HG02852 (cell line): ENCODE measurements at regions not wholly inside any gene's neighbourhood (a gene's known extent, or its start where the extent isn't known, plus 50 kb on each side); places are given as distances from the start of the nearest gene placed in this dataset.

Experiments used
- ATAC-seq: cut with Tn5 transposase; IDR thresholded peaks from one replicate; pipeline ENCODE4 v1.9.1; 2021; ENCODE audit warnings: mild to moderate bottlenecking, moderate library complexity; ENCODE audit not compliant: unreplicated experiment

DNA sequence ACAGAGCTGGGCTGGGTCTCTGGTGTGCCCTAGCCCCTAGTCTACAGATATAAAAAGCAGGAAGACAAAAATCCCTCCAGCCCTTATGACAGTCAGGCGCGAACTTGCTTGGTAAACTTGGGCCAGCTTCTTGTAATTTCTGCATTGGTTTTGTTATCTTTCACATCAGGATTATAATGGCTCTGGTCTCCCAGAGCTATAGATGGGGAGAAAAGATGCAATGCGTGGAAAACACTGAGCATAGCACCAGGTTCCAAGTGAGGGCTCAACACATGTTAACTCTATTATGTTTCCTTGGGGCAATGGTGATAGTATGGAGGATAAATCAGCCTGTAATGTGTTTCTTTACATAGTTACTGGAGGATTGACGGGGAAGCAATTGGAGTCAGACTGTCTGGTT lies 246.8 kb upstream of the KCNG1 start:
- ATAC-seq = no peak

DNA sequence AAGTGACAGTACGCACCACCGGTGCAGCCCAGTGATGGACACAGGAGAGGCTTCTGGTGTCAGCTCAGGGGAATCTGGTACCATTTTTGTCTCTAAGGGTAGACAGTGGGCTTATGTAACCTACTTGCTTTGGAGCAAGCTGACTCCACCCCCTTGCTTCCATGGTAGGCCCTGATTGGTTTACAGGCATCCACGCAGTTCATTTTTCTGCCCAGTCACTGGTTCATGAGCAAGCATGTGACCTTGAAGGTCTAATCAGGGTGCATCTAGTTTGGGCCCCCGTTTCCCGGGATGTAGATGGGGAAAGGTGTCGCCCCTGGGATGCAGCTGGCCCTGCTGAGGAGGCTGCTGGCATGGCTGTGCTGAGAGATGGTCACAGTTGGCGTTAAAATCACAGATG lies 244.8 kb upstream of the KCNG1 start:
- no peak for ATAC-seq

DNA sequence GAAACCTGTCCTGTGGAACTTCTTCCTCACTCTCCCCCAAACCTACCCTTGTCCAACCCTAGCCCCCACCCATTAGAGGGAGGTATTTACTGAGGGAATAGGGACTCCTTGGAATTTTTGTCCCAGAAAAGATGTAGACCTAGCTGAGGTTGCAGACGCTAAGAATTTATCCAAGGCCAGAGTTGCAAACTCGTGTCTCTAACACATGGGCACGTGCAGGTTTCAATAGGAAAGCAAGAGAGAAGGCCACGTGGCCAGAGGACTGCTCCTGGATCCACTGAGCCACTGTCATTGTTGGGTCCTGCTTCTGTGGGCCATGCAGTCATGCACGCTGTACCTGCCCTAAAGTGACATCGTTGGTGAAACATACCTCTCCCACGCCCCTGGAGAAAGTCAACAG lies 243.4 kb upstream of the KCNG1 start:
- no peak for ATAC-seq

DNA sequence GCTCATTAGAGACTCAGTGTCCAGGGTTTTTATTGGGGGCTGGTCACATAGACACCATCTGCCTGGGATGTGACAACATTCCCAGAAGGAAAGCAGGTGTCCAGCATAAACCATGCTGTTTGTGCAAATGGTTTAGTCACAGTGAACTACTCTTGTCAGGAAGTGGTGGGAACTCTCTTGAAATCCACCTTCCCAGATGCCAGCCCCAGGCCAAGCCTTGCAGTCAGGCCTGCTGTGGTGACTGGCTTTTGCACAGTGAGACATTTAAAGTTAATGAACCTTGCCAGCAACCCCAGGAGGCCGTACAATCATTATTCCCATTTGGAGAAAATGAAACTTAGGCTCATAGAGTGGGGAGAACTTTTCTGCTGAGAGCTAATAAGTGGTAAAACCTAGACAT lies 242.5 kb upstream of the KCNG1 start:
- no peak for ATAC-seq

DNA sequence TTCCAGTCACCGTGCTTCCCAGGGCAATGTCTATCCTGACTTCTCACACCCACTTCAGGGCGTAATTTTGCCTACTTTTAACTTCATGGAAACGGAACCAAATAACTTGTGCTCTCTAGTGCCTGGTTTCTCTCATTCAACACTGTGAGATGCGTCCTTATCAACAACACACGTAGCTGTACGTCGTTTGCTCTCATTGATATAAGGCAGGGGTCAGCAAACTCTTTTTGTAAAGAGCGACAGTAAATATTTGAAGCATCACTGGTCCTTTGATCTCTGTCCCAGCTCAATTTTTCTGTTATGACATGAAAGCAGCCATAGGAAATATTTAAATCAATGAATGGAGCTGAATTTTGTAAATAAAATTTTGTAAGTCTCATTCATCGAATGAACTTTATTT lies 239.3 kb upstream of the KCNG1 start:
- ATAC-seq = no peak

DNA sequence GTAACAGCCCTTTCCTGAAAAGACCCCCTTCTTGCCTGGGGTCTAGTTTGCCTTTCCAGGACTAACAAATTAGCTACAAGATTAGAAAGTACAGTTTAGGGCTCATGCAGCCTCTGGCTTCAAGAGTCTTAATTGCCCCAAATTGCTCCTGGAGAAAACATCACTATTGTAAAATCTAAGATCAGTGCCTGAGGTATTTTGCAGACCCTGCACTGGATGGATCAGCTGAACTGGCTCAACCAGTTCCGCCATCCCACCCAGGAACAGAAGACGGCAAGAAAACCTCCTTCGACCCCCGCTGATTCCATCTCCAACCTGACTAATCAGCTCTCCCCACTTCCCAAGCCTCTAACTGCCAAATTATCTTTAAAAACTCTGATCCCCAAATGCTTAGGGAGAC lies 236.5 kb upstream of the KCNG1 start:
- ATAC-seq = no peak

DNA sequence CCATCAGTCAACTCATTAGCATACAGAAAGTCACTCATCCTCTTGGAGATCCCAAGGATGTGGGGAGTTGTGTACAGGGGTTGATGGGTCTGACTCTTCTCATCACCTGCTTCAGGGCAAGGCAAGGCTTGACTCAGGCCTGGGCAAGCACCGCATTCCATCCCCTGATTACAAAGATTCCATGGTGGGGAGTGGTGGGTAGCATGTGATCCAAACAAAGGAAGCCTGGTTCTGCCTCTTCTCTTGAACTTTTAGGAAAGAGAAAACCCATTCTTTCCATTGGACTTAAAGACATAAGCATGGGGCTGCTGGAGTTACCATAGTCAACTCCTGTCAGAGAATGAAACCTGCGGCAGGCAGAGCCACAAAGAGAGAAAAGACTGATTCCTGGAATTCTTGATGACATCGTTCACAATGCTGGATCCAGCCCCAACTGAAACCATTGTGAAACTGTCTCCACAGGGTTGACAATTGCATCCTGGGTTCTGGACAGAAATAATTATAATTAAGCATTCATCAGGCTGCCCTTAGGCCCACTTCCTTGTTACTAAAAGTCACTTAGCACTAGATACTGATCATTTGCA lies 235.8 kb upstream of the KCNG1 start:
- ATAC-seq = no peak

DNA sequence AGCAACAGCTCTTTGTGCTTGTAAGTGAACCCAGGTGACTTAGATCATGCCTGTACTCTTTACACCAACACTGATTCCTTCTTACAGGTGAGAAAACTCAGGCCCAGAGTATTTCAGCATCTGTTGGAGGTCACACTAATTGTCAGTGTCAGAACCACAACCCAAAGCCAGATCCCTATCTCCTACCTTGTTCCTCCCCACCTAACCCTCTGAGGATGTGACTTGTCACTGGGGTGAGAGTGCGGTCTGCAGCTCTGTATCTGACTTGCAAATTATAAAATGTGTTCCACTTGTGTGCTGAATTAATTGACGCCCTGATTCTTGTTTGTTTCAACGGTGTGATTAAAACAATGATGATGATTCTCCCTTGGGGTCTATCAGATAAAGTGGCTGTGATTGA lies 232.5 kb upstream of the KCNG1 start:
- no peak for ATAC-seq

DNA sequence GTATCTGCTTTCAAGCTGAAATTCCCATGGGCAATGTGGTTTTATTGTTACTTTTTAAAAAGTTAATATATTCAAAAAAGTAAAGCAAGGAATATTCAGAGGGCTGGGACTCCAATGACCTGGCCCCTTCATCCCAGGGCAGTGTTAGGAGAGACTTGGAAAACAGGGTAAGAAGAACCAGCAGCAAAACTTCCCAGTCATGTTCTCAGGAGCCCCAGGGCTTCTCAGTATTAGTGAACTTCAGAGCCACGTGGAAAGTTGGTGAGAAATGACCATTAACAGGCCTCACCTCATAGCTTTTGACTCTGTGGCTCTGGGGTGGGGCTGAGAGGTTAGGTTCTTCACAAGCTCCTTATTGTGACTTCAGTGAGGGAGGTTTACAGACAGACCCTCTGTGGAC lies 230.4 kb upstream of the KCNG1 start:
- ATAC-seq = no peak

DNA sequence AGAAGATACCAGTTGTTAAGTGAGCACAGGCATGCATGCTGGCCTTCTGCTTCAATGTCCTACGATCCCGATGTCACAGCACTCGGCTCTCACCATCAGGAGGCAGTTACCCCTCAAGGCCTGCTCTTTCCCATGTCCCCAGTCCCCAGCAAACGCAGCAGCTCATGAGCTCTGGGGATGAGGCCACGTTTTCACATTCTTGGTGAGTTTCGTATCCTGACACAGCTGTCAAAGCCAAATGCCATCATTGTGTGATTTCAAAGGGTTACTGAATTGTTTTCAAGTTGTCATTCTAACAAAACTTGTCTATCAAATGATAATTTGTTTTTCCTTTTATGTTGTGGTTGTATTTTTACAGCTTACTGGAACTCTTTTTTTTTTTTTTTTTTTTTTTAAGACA lies 226.9 kb upstream of the KCNG1 start:
- ATAC-seq = no peak

DNA sequence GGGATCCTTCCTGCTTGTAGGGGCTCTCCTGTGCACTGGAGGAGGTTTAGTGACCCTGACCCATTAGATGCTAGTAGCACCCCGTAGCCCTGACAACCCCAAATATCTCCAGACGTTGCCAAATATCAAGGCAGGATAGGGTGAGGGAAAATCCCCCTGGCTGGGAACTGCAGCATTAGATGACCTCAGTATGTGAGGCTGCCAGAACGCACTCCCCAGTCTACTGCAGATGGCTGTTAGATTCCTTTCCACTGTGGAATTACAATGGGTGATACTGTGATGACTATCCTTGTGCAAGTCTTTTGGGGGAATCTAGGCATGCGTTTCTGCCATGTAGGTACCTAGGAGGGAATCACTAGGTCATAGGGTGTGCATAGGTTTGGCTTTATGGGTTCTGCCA lies 226.3 kb upstream of the KCNG1 start:
- ATAC-seq = no peak

DNA sequence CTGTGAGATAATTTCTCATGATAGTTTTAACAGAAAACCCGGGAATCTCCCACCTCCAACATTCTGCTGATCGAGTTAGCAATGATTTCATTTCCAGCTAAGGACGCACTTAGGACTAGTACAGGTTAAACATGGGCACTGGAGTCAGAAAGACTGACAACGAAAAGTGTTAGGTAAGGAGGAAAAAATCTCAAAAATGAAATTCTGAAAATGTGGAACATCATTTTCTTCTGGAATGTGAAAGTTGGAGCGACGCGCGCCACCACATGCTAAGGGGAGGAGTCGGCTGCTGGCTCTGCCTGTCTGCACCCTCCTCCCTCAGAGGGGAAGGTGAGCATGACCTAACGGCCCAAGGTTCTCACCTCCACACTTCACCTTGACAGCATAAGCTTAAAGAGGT lies 221.6 kb upstream of the KCNG1 start:
- no peak for ATAC-seq

DNA sequence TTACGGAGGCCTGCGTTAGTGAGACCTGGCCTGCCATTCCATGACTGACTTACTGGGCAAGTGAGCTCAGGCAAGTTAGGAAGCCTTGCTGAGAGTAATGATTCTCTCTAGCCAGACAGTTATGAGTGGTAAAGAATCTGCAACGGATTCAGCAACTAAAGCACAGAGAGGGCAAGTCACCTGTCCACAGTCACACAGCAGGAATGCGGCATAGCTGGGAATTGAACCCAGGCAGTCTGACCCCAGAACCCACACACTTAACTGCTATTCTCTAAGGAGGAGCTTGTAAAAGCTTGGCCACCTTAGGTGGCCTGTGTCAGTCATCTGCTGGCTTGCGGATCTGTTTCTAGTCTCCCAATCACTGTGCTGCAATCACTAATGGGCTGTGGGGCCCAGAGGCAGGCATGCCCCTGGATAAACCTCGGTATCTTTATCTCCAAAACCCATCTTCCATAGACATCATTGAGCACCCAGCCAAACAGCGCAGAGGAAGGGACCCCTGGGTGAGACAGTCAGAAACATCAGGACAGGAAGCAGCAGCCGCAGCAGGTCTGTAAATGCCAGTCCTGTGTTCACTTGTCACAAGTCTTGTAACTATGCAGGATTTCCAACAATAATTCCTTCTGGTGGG lies 215.9 kb upstream of the KCNG1 start:
- no peak for ATAC-seq

DNA sequence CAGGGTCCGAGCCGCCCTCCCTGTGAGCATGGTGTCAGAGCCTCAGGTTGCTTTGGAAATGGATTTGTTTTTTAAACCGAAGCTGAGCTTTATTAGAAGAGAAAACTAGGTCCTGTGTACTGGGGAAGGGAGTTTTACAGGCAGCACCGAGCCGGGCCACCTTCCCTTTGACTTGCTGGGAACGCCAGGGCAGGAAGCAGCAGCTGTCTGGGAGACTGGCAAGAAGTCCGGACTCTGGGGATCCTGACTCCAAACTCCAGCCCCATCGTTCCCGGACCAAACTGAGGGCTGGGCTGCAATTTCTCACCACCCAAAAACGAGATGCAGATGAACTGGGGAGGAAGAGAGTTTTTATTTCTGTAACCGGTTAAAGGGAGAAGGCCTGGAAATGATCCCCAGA lies 214.9 kb upstream of the KCNG1 start:
- ATAC-seq = no peak

DNA sequence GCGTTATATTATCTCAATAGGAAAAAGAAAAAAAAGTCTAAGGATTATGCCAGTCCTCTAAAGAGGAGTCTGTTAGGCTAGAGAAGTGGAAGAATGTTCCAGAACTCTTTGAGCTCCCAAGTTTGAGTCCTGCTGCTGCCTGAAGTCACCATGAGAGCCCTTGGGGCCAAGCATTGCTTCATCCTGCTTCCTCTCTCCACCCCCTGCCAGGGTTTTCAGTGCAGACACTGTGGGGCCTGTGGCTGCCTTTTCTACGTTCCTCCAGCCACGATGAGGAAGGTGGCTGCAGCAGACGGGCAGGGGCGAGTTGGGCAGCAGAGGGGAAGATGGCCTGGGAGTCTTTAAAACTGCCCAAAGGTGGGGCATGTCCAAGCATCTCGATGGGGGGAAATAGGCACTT lies 214.4 kb upstream of the KCNG1 start:
- ATAC-seq = no peak

DNA sequence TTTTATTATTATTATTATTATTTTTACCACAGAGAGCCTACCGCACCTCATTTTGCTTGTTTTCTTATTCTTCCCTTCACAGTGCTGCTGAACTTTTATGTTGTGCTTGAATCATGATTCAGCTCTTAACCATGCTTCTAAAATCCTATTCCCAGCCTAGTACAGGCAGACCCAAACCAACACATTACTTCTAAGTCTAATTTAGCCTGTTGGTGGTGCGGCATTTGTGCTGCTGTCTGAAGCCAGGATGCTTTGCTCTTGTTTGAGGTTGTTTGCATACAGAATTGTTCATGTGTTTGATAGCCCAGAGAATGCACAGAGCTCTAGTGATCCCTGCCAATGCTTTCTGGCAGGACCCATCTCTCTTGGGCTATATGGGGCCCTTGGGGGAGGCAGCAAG lies 213.5 kb upstream of the KCNG1 start:
- no peak for ATAC-seq

DNA sequence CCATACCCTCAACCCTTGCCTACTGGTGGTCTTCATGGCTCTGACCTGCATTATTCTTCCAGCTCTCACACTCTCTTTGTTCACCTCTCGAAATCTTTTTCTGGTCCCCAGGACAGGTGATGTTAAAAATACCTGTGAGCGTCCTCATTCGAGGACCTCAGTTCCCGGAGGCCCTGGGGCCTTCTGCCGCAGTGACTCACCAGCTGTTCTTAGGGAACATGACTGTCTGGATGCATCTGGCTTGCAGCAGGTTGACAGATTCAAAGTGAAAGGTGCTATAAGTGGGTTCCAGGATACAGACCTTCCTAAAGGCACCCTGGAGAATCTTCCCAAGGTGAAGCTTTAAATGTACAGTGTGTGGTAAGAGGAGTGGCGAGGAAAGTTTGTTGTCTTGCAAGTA lies 210.4 kb upstream of the KCNG1 start:
- no peak for ATAC-seq

DNA sequence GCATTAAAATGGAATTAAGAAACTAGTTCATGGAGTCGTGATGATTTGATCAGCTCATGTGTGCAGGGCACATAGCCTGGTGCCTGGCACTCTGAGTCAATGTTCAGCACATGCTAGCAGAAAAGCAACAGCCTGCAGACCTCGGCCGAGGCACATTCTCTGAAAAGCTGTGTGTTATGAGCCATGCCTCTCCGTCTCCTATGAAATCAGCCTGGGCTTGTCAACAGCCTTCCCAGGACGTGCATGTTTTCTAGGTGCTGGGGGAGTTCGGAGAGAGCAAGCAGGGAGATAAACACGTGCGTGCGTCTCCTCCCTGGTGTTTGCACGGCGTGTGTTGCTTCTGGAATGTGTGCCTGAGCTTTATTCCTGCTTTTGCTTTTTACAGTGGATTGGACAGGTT lies 207.8 kb upstream of the KCNG1 start:
- no peak for ATAC-seq

DNA sequence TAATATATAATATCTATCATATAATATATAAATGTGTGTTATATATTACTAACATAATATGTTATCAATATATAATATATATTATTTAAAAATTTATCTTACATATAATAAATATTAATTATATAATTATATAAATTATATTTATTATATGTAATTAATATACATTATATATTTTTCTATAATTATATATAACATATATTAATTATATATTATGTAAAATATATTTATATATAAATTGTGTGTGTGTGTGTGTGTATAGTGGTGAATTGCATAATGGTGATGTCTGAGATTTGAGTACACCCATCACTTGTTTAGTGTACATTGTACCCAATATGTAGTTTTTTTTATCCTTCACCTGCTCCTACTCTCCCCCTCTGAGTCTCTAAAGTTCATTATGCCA lies 205.9 kb upstream of the KCNG1 start:
- ATAC-seq = no peak

DNA sequence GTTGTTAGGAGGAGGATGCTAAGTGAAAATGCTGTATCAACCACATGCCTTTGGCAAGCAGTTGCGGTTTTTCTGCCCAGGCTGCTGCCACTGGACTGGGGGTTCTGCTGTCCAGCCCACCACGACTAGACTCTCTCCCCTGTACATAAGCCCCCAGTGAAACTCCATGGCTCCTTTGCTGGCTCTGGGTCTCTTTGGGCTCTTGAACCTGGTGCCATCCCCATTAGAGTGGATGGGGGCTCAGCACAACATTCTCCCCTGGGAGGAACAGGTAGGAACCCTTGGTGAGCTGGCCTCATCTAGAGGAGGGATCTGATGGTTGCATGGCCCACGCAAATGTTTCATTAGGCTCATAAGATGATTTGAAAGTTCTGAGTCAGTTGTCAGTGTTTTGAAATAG lies 204.8 kb upstream of the KCNG1 start:
- no peak for ATAC-seq

DNA sequence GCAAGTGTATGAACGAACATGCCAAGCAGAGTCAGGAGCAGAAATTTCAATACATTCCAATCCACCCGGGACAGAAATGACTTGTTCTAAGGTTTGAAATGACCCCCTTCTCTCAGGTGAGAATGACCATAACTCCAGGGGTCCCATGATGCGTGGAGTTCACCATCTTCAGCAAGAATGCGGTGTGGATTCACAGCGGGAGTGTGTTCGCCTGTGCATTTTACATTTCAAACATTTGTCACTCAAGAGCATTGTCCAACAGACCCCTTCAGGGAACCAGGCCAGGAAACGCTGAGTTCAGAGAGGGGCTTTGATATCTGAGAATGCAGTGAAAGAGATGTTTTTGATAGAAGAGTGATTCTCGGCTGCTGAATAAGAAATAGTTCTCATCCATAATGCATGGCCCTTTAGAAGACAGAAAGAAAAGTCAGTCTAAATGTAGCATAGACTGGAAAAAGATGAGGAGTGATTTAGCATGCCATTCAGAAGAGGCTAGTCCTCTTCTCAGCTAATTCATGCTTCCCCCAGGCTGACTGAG lies 200.3 kb upstream of the KCNG1 start:
- no peak for ATAC-seq

DNA sequence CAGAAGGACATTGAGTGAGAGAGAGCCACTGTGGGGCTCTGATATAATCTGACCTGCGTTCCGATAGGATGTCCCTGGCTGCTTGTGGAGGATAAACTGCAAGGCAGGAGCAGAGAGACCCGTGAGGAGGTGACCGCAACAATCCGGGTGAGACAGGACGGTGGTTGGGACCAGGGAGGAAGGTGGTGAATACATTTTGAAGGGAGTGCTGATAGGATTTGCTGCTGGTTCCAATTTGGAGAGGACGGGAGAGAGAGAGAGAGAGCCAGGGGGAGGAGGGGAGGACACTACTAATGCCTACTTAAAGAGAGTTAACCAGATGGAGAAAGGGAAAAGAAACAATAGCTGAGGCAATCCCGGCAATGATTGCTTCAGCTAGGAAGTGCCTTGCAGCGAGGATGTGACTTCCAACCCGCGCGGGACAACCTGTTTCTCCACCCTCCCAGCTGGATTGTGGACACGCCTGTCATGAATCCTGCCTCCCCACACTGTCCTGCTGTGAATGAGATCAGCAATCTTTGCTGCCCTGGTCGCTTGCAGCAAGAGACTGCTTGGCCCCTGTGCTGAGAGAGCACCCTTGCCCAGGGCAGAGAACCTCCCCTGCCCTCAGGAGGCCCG lies 199.0 kb upstream of the KCNG1 start:
- no peak for ATAC-seq

DNA sequence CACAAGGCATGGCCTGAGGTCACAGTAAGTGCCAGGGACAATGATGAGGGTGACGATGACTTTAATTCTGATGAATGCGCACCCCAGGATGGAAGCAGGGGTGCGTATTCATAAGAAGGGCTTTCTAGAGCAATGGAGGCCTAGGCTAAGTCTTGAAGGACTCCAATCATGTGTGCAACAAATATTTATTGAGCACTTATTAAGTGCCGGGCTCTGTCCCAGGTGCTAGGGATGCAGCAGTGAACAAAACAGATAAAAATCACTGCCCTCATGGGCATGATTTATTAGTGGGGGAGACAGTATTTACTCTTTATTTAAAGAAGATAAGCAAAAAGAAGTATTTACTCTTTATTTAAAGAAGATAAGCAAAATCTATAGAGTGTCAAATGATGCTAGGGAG lies 198.2 kb upstream of the KCNG1 start:
- ATAC-seq = no peak
